IMR-90 (cell line): ENCODE measurements at regions not wholly inside any gene's neighbourhood (a gene's known extent, or its start where the extent isn't known, plus 50 kb on each side); places are given as distances from the start of the nearest gene placed in this dataset.

ENCODE experiments used
- ATAC-seq: fragments of 200-7000 bp; cut with Tn5 transposase; 2 replicates; pipeline ENCODE4 v1.9.1; 2020; ENCODE audit warnings: low read depth, mild to moderate bottlenecking, moderate library complexity
- BruUV-seq: library from RNA; stranded (reverse); fragments of 400-500 nt; replicated peaks from 2 replicates; lab custom pipeline; 2021; lab: Mats Ljungman, UMichigan
- CTCF ChIA-PET: fragments of 300-600 bp; formaldehyde crosslinking; extraction: SDS; loops from one replicate; lab custom pipeline; 2021; ENCODE audit warnings: antibody characterized with exemption; lab: Yijun Ruan, JAX
- POLR2A ChIA-PET: fragments of 300-600 bp; sonication (Branson Sonifier 250); formaldehyde crosslinking; loops from one replicate; lab custom pipeline; 2022; ENCODE audit warnings: antibody characterized with exemption; ENCODE audit not compliant: unreplicated experiment; lab: Charles Lee
- DNase-seq: peaks from one replicate; pipeline ENCODE4 v3.0.0; 2013
- H2AFZ ChIP-seq: replicated peaks from 2 replicates; pipeline ENCODE3; 2013; ENCODE audit warnings: low read length, mild to moderate bottlenecking; ENCODE audit not compliant: poor library complexity
- H2AK5ac ChIP-seq: 2 replicates; pipeline ENCODE4 v1.6.1; 2013; ENCODE audit warnings: low read depth, low read length, inconsistent platforms
- H2AK9ac ChIP-seq: replicated peaks from 2 replicates; pipeline ENCODE3; 2013; ENCODE audit warnings: mild to moderate bottlenecking, low read depth, low read length, moderate library complexity; ENCODE audit not compliant: poor library complexity
- H2BK120ac ChIP-seq: 2 replicates; pipeline ENCODE4 v1.6.1; 2013; ENCODE audit warnings: low read depth, low read length, inconsistent platforms
- H2BK15ac ChIP-seq: 3 replicates; pipeline ENCODE4 v1.6.1; 2013; ENCODE audit warnings: low read depth, low read length, inconsistent platforms
- H2BK20ac ChIP-seq: 2 replicates; pipeline ENCODE4 v1.6.1; 2013; ENCODE audit warnings: low read depth, mild to moderate bottlenecking, inconsistent platforms, low read length, moderate library complexity
- H2BK5ac ChIP-seq: 2 replicates; pipeline ENCODE4 v1.6.1; 2013; ENCODE audit warnings: mild to moderate bottlenecking, low read depth, low read length, inconsistent platforms; ENCODE audit not compliant: poor library complexity, severe bottlenecking
- H3K14ac ChIP-seq: replicated peaks from 2 replicates; pipeline ENCODE4 v1.6.1; 2013; ENCODE audit warnings: low read depth, low read length, inconsistent platforms
- H3K18ac ChIP-seq: 2 replicates; pipeline ENCODE4 v1.6.1; 2013; ENCODE audit warnings: low read depth, low read length, control low read depth
- H3K23ac ChIP-seq: 2 replicates; pipeline ENCODE4 v1.6.1; 2013; ENCODE audit warnings: low read depth, low read length, inconsistent platforms
- H3K27ac ChIP-seq: 2 replicates; pipeline ENCODE4 v1.5.1; 2013; ENCODE audit warnings: mild to moderate bottlenecking, control low read depth, low read length; ENCODE audit not compliant: insufficient read depth
- H3K27me3 ChIP-seq: 2 replicates; pipeline ENCODE4 v1.6.1; 2013; ENCODE audit warnings: low read length; ENCODE audit not compliant: control insufficient read depth, insufficient read depth
- H3K36me3 ChIP-seq: 2 replicates; pipeline ENCODE4 v1.6.1; 2013; ENCODE audit warnings: low read length, mixed read lengths; ENCODE audit not compliant: control insufficient read depth, insufficient read depth
- H3K4ac ChIP-seq: 2 replicates; pipeline ENCODE4 v1.6.1; 2013; ENCODE audit warnings: low read depth, low read length, inconsistent platforms
- H3K4me1 ChIP-seq: 2 replicates; pipeline ENCODE4 v1.6.1; 2013; ENCODE audit warnings: low read length, mixed read lengths; ENCODE audit not compliant: control insufficient read depth, insufficient read depth
- H3K4me2 ChIP-seq: 2 replicates; pipeline ENCODE4 v1.6.1; 2013; ENCODE audit warnings: low read depth, mild to moderate bottlenecking, control low read depth, low read length, moderate library complexity
- H3K4me3 ChIP-seq: 2 replicates; pipeline ENCODE4 v1.5.1; 2013; ENCODE audit warnings: low read depth, mild to moderate bottlenecking, control low read depth, low read length, moderate library complexity; ENCODE audit not compliant: insufficient read depth
- H3K56ac ChIP-seq: 2 replicates; pipeline ENCODE4 v1.6.1; 2013; ENCODE audit warnings: low read length, inconsistent platforms; ENCODE audit not compliant: insufficient read depth; ENCODE audit errors: extremely low read depth
- H3K79me1 ChIP-seq, 2 experiments: 2 replicates each; pipeline ENCODE4 v1.6.1; 2013; ENCODE audit warnings: low read length in 2 of 2, inconsistent platforms in 1 of 2, low read depth in 1 of 2
- H3K9ac ChIP-seq: 2 replicates; pipeline ENCODE4 v1.6.1; 2013; ENCODE audit warnings: low read depth, low read length, control low read depth
- H3K9me1 ChIP-seq: 2 replicates; pipeline ENCODE4 v1.6.1; 2013; ENCODE audit warnings: low read length, inconsistent platforms; ENCODE audit not compliant: insufficient read depth
- H3K9me3 ChIP-seq: 2 replicates; pipeline ENCODE4 v1.6.1; 2013; ENCODE audit warnings: low read length; ENCODE audit not compliant: control insufficient read depth, insufficient read depth
- H4K20me1 ChIP-seq: 2 replicates; pipeline ENCODE4 v1.6.1; 2013; ENCODE audit warnings: low read length, inconsistent platforms; ENCODE audit not compliant: insufficient read depth
- H4K5ac ChIP-seq: 2 replicates; pipeline ENCODE4 v1.6.1; 2013; ENCODE audit warnings: mild to moderate bottlenecking, low read depth, low read length, control low read depth
- H4K8ac ChIP-seq, 2 experiments: 2 replicates each; pipeline ENCODE4 v1.6.1; 2013; ENCODE audit warnings: low read depth in 2 of 2, low read length in 2 of 2, control low read depth in 1 of 2, inconsistent platforms in 1 of 2
- H4K91ac ChIP-seq: 2 replicates; pipeline ENCODE4 v1.6.1; 2013; ENCODE audit warnings: low read depth, low read length, inconsistent platforms; ENCODE audit not compliant: insufficient read depth
- CEBPB ChIP-seq: IDR thresholded peaks from 2 replicates; pipeline ENCODE4 v1.6.1; 2012; ENCODE audit warnings: low read depth, low read length, improper control_type of control experiment
- MAFK ChIP-seq: IDR thresholded peaks from 2 replicates; pipeline ENCODE4 v1.6.1; 2012; ENCODE audit warnings: low read depth, low read length, improper control_type of control experiment
- NFE2L2 ChIP-seq: fragments of 150-350 bp; IDR thresholded peaks from 2 replicates; pipeline ENCODE4 v1.6.1; 2016; ENCODE audit warnings: low read depth, mild to moderate bottlenecking, low read length
- SMC3 ChIP-seq: fragments of 150-350 bp; IDR thresholded peaks from 2 replicates; pipeline ENCODE4 v1.6.1; 2016; ENCODE audit warnings: low read depth, mild to moderate bottlenecking, antibody characterized with exemption, low read length, moderate library complexity
- WGBS, 2 experiments: methylation state at CpG; one replicate each; pipeline versions ENCODE4 v1.1.5 to v1.1.7; 2013; ENCODE audit warnings: missing lambda C conversion rate in 2 of 2; ENCODE audit not compliant: insufficient read length in 1 of 2; ENCODE audit errors: extremely low coverage in 2 of 2; 5-methylcytosine and 5-hydroxymethylcytosine counted together
- dilution Hi-C: fragments of 300-500 bp; cut with HindIII; formaldehyde crosslinking; loops from one replicate; pipeline ENCODE4 v1.14.3; 2018; ENCODE audit warnings: low sequenced_read_pairs; ENCODE audit not compliant: unreplicated experiment
- in situ Hi-C: fragments of 300-500 bp; cut with MboI; formaldehyde crosslinking; loops from 3 replicates; pipeline ENCODE4 v1.14.3; 2019; ENCODE audit warnings: low sequenced_read_pairs, inconsistent platforms, mixed read lengths
- intact Hi-C: fragments of 100-400 bp; cut with micrococcal nuclease; formaldehyde crosslinking; loops from 2 replicates; pipeline ENCODE4 v1.10.0; 2022
- TF ChIP-seq, protein P1 (sequence below): fragments of 150-350 bp; IDR thresholded peaks from 2 replicates; pipeline ENCODE4 v1.6.1; 2017; ENCODE audit warnings: mild to moderate bottlenecking, antibody characterized with exemption, low read length, low read depth

DNA sequence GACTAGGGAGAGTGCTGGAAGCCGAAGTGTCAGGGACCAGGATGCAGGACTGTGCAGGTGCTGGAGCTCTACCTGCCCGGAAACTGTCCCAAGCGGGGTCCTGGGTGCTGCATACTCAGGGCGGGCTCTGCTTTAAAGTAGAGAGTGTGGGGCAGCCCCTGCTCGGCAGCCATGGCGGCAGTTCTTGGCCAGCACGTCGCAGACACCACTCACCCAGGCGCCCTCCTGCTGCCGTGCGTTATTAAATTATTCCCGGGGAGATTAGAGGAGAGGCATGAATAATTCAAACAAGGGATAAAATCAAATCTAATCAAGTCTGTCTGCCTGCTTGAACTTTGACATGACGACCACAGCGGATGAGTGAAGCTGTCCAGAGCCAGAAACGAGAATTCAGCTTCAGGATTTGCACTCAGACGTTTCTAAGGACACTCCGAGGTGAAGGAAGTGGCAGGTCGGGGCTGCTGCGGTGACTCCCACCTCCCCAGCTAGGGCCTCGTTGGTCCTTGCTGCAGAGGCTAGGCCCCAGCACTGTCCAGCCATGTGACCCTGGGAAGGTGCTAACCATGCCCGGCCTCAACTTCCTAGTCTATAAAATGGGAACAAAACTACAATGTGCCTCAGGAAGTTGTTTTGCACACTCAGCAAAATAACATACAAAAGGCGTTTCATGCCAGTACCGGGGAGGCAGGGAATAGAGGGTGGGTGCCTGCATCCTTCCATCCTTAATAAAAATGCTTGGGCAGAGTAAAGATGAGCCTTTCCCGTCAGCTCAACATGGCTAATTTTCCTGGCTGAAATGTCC is 91.3 kb upstream of the ADAMTS2 start:
- H3K4ac ChIP-seq = no peak overlapping the region
- no peak overlapping the region for H3K18ac ChIP-seq
- H4K91ac ChIP-seq = no peak overlapping the region
- H3K27me3 ChIP-seq = peaks cover 23% of the 10 kb centered on the region; the same call in 1 of the 2 replicates
- no peak overlapping the region for H2BK5ac ChIP-seq
- H2AK5ac ChIP-seq = no peak overlapping the region
- H2BK15ac ChIP-seq = no peak overlapping the region
- H3K4me1 ChIP-seq = no peaks in the 10 kb centered on the region
- BruUV-seq = no TSS peak
- H4K8ac ChIP-seq = no peak overlapping the region
- no peak overlapping the region for H3K14ac ChIP-seq
- ATAC-seq = no peak
- intact Hi-C loops = no loop called here
- no peak overlapping the region for H4K5ac ChIP-seq
- dilution Hi-C loops = no loop called here
- peaks cover 3% of the 10 kb centered on the region; the same call in 1 of the 2 replicates for H3K9me3 ChIP-seq
- no peak overlapping the region for H3K27ac ChIP-seq
- H3K9ac ChIP-seq = no peak overlapping the region
- TF ChIP-seq NFE2L2 (no peak), CEBPB (no peak), SMC3 (no peak), MAFK (peak; percentile 96)
- TF ChIP-seq, protein P1, sequence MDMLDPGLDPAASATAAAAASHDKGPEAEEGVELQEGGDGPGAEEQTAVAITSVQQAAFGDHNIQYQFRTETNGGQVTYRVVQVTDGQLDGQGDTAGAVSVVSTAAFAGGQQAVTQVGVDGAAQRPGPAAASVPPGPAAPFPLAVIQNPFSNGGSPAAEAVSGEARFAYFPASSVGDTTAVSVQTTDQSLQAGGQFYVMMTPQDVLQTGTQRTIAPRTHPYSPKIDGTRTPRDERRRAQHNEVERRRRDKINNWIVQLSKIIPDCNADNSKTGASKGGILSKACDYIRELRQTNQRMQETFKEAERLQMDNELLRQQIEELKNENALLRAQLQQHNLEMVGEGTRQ = no peak
- H2AK9ac ChIP-seq = no peak overlapping the region
- ChIA-PET POLR2A (no interaction called here), CTCF (no interaction called here)
- H3K4me2 ChIP-seq = no peak overlapping the region
- DNase-seq = no peak
- in situ Hi-C loops = no loop called here
- no peak overlapping the region for H3K56ac ChIP-seq
- no peaks in the 10 kb centered on the region for H3K9me1 ChIP-seq
- H3K36me3 ChIP-seq = no peaks in the 10 kb centered on the region
- H2BK120ac ChIP-seq = no peak overlapping the region
- WGBS, 2 experiments = 43% methylated on average over 4 of the region's 24 CpGs; no CpG with 5 or more reads in 1 of the 2 experiments
- H2AFZ ChIP-seq = no peak overlapping the region
- no peak overlapping the region for H3K4me3 ChIP-seq
- H3K23ac ChIP-seq = no peak overlapping the region
- H4K20me1 ChIP-seq = no peaks in the 10 kb centered on the region
- no peak overlapping the region for H2BK20ac ChIP-seq
- no peaks in the 10 kb centered on the region for H3K79me1 ChIP-seq
